ENCODE measurements at regions not wholly inside any gene's neighbourhood (a gene's known extent, or its start where the extent isn't known, plus 50 kb on each side); places are given as distances from the start of the nearest gene placed in this dataset.

DNA sequence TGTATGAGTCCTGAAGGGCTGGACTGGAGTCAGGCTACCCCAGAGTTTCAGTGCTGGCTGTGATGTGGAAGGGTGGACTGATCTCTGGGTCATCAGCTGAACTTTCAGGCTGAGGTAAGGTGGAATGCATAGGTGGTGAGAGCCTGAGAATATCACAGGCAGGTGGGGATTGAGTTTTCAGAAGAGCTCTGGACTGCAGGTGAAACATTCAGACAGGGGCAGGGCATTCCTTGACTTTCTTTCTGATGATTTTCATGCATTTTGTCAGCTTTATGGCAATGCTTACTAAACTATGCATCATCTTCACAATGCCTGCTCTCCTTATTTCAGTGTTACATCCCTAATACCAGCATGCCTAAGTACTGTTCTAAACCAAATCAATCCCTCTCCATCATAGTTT is 755.0 kb downstream of the KCNA4 start:
- no peaks in the 10 kb centered on the region for H3F3A ChIP-seq (replicated peaks; ENCODE audit: insufficient read depth)
- ChIA-PET CTCF (no interaction called here), POLR2A (no interaction called here)
- H3K36me3 ChIP-seq (replicated peaks in 1 of 2; ENCODE audit: control insufficient read depth in 1 of 2, insufficient read depth in 2 of 2, low read length in 1 of 2) = no peaks in the 10 kb centered on the region
- no peak overlapping the region for H3K4me3 ChIP-seq (ENCODE audit: low read depth in 2 of 2, low read length in 1 of 2)
- TF ChIP-seq ELF1 (IDR thresholded peaks at IDR 0.05) (no peak), RFX5 (IDR thresholded peaks at IDR 0.05; ENCODE audit: low read length) (no peak), SMC3 (IDR thresholded peaks at IDR 0.05; ENCODE audit: low read depth, low read length) (no peak), GATA2 (CRISPR knock-in tag; IDR thresholded peaks at IDR 0.05) (no peak), FOXJ3 (CRISPR knock-in tag; IDR thresholded peaks at IDR 0.05) (no peak), FOXM1 (IDR thresholded peaks at IDR 0.05; ENCODE audit: low read depth) (no peak), MXI1 (IDR thresholded peaks at IDR 0.05; ENCODE audit: low read depth, low read length) (no peak), GABPA (IDR thresholded peaks at IDR 0.05; ENCODE audit: low read depth) (no peak), SIN3A (IDR thresholded peaks at IDR 0.05; ENCODE audit: borderline replicate concordance, low read depth, low read length) (no peak), POLR2AphosphoS5 (IDR thresholded peaks at IDR 0.05; ENCODE audit: low read depth, low read length) (no peak)
- TF ChIP-seq, protein P1, sequence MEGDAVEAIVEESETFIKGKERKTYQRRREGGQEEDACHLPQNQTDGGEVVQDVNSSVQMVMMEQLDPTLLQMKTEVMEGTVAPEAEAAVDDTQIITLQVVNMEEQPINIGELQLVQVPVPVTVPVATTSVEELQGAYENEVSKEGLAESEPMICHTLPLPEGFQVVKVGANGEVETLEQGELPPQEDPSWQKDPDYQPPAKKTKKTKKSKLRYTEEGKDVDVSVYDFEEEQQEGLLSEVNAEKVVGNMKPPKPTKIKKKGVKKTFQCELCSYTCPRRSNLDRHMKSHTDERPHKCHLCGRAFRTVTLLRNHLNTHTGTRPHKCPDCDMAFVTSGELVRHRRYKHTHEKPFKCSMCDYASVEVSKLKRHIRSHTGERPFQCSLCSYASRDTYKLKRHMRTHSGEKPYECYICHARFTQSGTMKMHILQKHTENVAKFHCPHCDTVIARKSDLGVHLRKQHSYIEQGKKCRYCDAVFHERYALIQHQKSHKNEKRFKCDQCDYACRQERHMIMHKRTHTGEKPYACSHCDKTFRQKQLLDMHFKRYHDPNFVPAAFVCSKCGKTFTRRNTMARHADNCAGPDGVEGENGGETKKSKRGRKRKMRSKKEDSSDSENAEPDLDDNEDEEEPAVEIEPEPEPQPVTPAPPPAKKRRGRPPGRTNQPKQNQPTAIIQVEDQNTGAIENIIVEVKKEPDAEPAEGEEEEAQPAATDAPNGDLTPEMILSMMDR (IDR thresholded peaks at IDR 0.05) = no peak
- TF ChIP-seq, protein P2, sequence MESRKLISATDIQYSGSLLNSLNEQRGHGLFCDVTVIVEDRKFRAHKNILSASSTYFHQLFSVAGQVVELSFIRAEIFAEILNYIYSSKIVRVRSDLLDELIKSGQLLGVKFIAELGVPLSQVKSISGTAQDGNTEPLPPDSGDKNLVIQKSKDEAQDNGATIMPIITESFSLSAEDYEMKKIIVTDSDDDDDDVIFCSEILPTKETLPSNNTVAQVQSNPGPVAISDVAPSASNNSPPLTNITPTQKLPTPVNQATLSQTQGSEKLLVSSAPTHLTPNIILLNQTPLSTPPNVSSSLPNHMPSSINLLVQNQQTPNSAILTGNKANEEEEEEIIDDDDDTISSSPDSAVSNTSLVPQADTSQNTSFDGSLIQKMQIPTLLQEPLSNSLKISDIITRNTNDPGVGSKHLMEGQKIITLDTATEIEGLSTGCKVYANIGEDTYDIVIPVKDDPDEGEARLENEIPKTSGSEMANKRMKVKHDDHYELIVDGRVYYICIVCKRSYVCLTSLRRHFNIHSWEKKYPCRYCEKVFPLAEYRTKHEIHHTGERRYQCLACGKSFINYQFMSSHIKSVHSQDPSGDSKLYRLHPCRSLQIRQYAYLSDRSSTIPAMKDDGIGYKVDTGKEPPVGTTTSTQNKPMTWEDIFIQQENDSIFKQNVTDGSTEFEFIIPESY (IDR thresholded peaks at IDR 0.05; ENCODE audit: borderline replicate concordance, low read depth) = no peak
- no peak overlapping the region for H2AFZ ChIP-seq (ENCODE audit: low read depth)
- H3K9me2 ChIP-seq = no peaks in the 10 kb centered on the region
- H3K9ac ChIP-seq = no peak overlapping the region
- no peaks in the 10 kb centered on the region for H3K9me3 ChIP-seq
- no peak overlapping the region for H3K4me2 ChIP-seq
- DNase-seq = no peak
- peaks cover 0 to 15% of the 10 kb centered on the region in 2 experiments; a peak in 1 of 4 replicates for H3K4me1 ChIP-seq (ENCODE audit: control insufficient read depth in 1 of 2, insufficient read depth in 2 of 2, low read depth in 1 of 2, low read length in 1 of 2)
- no peaks in the 10 kb centered on the region for H3K27me3 ChIP-seq (ENCODE audit: insufficient read depth)
- no peaks in the 10 kb centered on the region for H4K20me1 ChIP-seq (ENCODE audit: insufficient read depth)
- no peak overlapping the region for H3K27ac ChIP-seq (ENCODE audit: low read depth in 2 of 2, low read length in 1 of 2)
- H3K79me2 ChIP-seq (ENCODE audit: insufficient read depth) = no peaks in the 10 kb centered on the region

DNA sequence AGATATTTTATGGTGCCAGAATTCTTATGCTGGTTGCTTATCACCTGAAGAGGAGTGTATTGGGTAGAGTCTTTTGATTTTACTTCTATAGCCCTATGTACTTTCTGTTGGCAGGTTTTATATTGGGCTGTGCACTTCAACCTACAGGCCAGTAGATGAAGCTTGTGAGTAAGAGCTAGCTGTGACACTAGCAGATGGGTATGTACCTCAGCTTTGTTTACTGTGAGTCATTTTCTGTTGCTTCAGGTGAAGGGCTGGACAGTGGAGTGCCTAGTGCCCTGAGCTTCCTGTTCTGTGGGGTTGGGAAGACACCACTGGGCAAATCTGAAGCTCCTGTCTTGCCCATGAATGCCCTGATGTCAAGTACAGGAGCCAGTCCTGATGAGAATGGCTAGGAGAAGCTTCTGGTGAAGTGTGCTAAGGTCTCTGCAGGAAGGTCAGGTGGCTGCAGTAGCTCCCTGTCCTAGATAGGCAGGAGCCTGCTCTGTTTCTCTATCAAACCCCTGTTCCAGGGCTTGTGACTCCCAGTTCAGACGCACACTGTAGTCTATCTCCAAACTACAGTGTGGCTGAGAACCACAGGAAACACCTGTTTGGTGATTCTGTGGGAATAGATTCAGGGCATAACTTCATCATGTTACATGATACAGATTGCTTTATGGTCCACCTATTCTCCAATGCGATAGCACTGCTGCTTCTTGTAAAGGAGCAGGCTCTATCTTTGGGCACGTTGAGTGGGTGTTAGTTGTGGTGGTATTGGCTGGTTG is 755.7 kb downstream of the KCNA4 start:
- H3K9me3 ChIP-seq = no peaks in the 10 kb centered on the region
- H3K27ac ChIP-seq (ENCODE audit: low read depth in 2 of 2, low read length in 1 of 2) = no peak overlapping the region
- H3K4me2 ChIP-seq = no peak overlapping the region
- no peaks in the 10 kb centered on the region for H3K27me3 ChIP-seq (ENCODE audit: insufficient read depth)
- H3K4me3 ChIP-seq (ENCODE audit: low read depth in 2 of 2, low read length in 1 of 2) = no peak overlapping the region
- no peaks in the 10 kb centered on the region for H3K9me2 ChIP-seq
- POLR2A ChIA-PET = no interaction called here
- CTCF ChIA-PET = no interaction called here
- H3K36me3 ChIP-seq (replicated peaks in 1 of 2; ENCODE audit: control insufficient read depth in 1 of 2, insufficient read depth in 2 of 2, low read length in 1 of 2) = no peaks in the 10 kb centered on the region
- 25% methylated on average over 2 of the region's 3 CpGs for WGBS (ENCODE audit: low lambda C conversion rate)
- DNase-seq = no peak
- no peak overlapping the region for H3K9ac ChIP-seq
- H3K4me1 ChIP-seq (ENCODE audit: control insufficient read depth in 1 of 2, insufficient read depth in 2 of 2, low read depth in 1 of 2, low read length in 1 of 2) = peaks cover 0 to 15% of the 10 kb centered on the region in 2 experiments; a peak in 1 of 4 replicates
- H4K20me1 ChIP-seq (ENCODE audit: insufficient read depth) = no peaks in the 10 kb centered on the region
- no peak for TF ChIP-seq SMC3 (IDR thresholded peaks at IDR 0.05; ENCODE audit: low read depth, low read length)
- peak; percentile 47; the same call in 1 of the 2 replicates for TF ChIP-seq FOSL2 (IDR thresholded peaks at IDR 0.05; ENCODE audit: borderline replicate concordance, low read depth)
- no peaks in the 10 kb centered on the region for H3F3A ChIP-seq (replicated peaks; ENCODE audit: insufficient read depth)
- no peak overlapping the region for H2AFZ ChIP-seq (ENCODE audit: low read depth)
- H3K79me2 ChIP-seq (ENCODE audit: insufficient read depth) = no peaks in the 10 kb centered on the region
